Neural cell (in vitro differentiated cells): ENCODE measurements at regions not wholly inside any gene's neighbourhood (a gene's known extent, or its start where the extent isn't known, plus 50 kb on each side); places are given as distances from the start of the nearest gene placed in this dataset.
A peak's percentile ranks its signal among the peaks of the same experiment; 100 is the strongest.

ENCODE experiments used
- H2AFZ ChIP-seq: fragments of 200-600, 300-800 bp; sonication (generic), shearing (Covaris generic); 2 replicates; pipeline ENCODE4 v1.6.0; 2014; ENCODE audit warnings: low read depth, mild to moderate bottlenecking, antibody characterized with exemption, low read length, moderate library complexity
- H3F3A ChIP-seq: fragments of 200-600 bp; shearing (Covaris generic); 2 replicates; pipeline ENCODE4 v1.6.1; 2016; ENCODE audit warnings: mild to moderate bottlenecking, moderate library complexity, mixed read lengths, antibody characterized with exemption, low read length; ENCODE audit not compliant: insufficient read depth, poor library complexity, severe bottlenecking
- H3K27ac ChIP-seq: fragments of 200-600, 300-800 bp; sonication (generic), shearing (Covaris generic); 2 replicates; pipeline ENCODE4 v1.5.1; 2014; ENCODE audit warnings: mild to moderate bottlenecking, low read length, moderate library complexity
- H3K27me3 ChIP-seq: fragments of 300-800, 200-600 bp; sonication (generic), shearing (Covaris generic); 2 replicates; pipeline ENCODE4 v1.6.0; 2014; ENCODE audit warnings: mild to moderate bottlenecking, low read depth, low read length, moderate library complexity; ENCODE audit not compliant: insufficient read depth
- H3K36me3 ChIP-seq: fragments of 300-800, 200-600 bp; sonication (generic), shearing (Covaris generic); 2 replicates; pipeline ENCODE4 v1.5.1; 2014; ENCODE audit warnings: mild to moderate bottlenecking, antibody characterized with exemption, low read length, moderate library complexity; ENCODE audit not compliant: insufficient read depth
- H3K4me2 ChIP-seq: fragments of 300-800, 200-600 bp; sonication (generic), shearing (Covaris generic); 2 replicates; pipeline ENCODE4 v1.6.0; 2014; ENCODE audit warnings: mild to moderate bottlenecking, low read length
- H3K4me3 ChIP-seq: fragments of 300-800, 200-600 bp; sonication (generic), shearing (Covaris generic); 2 replicates; pipeline ENCODE4 v1.5.1; 2014; ENCODE audit warnings: mild to moderate bottlenecking, low read length, moderate library complexity
- H3K79me2 ChIP-seq: fragments of 200-600 bp; shearing (Covaris generic); replicated peaks from 2 replicates; pipeline ENCODE4 v1.6.0; 2014; ENCODE audit warnings: mild to moderate bottlenecking, low read length, moderate library complexity; ENCODE audit not compliant: insufficient read depth
- H3K9ac ChIP-seq: fragments of 300-800, 200-600 bp; sonication (generic), shearing (Covaris generic); 2 replicates; pipeline ENCODE4 v1.6.1; 2016; ENCODE audit warnings: mild to moderate bottlenecking, low read length, mixed read lengths
- H3K9me2 ChIP-seq: fragments of 200-600 bp; shearing (Covaris generic); 2 replicates; pipeline ENCODE4 v1.6.1; 2016; ENCODE audit warnings: mild to moderate bottlenecking, low read length, mixed read lengths; ENCODE audit not compliant: insufficient read depth
- H3K9me3 ChIP-seq: fragments of 200-600, 300-800 bp; sonication (generic), shearing (Covaris generic); 2 replicates; pipeline ENCODE4 v1.6.1; 2016; ENCODE audit warnings: mild to moderate bottlenecking, mixed run types, low read length, moderate library complexity, mixed read lengths
- H4K20me1 ChIP-seq: fragments of 200-600 bp; shearing (Covaris generic); 2 replicates; pipeline ENCODE4 v1.6.1; 2016; ENCODE audit warnings: mild to moderate bottlenecking, mixed run types; ENCODE audit not compliant: insufficient read depth
- EP300 ChIP-seq: fragments of 450-650 bp; conservative IDR thresholded peaks from 2 replicates; pipeline ENCODE4 v1.6.1; 2014; ENCODE audit warnings: antibody characterized with exemption, mild to moderate bottlenecking, moderate library complexity; ENCODE audit not compliant: poor library complexity, severe bottlenecking
- EZH2 ChIP-seq: fragments of 200-600, 300-800 bp; shearing (Covaris generic), sonication (generic); IDR thresholded peaks from 2 replicates; pipeline ENCODE4 v1.6.1; 2014; ENCODE audit warnings: antibody characterized with exemption, low read length, borderline replicate concordance, mild to moderate bottlenecking; ENCODE audit not compliant: insufficient read depth, poor library complexity, severe bottlenecking
- MXI1 ChIP-seq: fragments of 450-650 bp; conservative IDR thresholded peaks from 2 replicates; pipeline ENCODE4 v1.6.1; 2014; ENCODE audit warnings: antibody characterized with exemption, mild to moderate bottlenecking; ENCODE audit not compliant: poor library complexity, severe bottlenecking
- POLR2AphosphoS5 ChIP-seq: IDR thresholded peaks from 2 replicates; pipeline ENCODE4 v1.6.1; 2012
- RAD21 ChIP-seq: fragments of 450-650 bp; conservative IDR thresholded peaks from 2 replicates; pipeline ENCODE4 v1.6.1; 2014; ENCODE audit warnings: antibody characterized with exemption, mild to moderate bottlenecking, moderate library complexity
- REST ChIP-seq: IDR thresholded peaks from 2 replicates; pipeline ENCODE4 v1.6.1; 2012; ENCODE audit warnings: borderline replicate concordance
- SMC3 ChIP-seq: fragments of 450-650 bp; conservative IDR thresholded peaks from 2 replicates; pipeline ENCODE4 v1.6.1; 2014; ENCODE audit warnings: antibody characterized with exemption, mild to moderate bottlenecking, moderate library complexity; ENCODE audit not compliant: poor library complexity
- TAF1 ChIP-seq: IDR thresholded peaks from 2 replicates; pipeline ENCODE4 v1.6.1; 2012; ENCODE audit warnings: low read depth
- TF ChIP-seq, protein P1 (sequence below): fragments of 450-650 bp; IDR thresholded peaks from 2 replicates; pipeline ENCODE4 v1.5.1; 2014; ENCODE audit warnings: antibody characterized with exemption, mild to moderate bottlenecking, moderate library complexity; ENCODE audit not compliant: poor library complexity, severe bottlenecking

GRCh38 chr1:106037526-106037925 lies 1018.9 kb upstream of the PRMT6 start:
- no peaks in the 10 kb centered on the region for H3K36me3 ChIP-seq
- H3K27me3 ChIP-seq = no peaks in the 10 kb centered on the region
- H3F3A ChIP-seq = no peaks in the 10 kb centered on the region
- TF ChIP-seq EP300 (no peak), POLR2AphosphoS5 (no peak), REST (no peak), TAF1 (no peak), RAD21 (no peak), EZH2 (no peak), MXI1 (no peak), SMC3 (no peak)
- TF ChIP-seq, protein P1, sequence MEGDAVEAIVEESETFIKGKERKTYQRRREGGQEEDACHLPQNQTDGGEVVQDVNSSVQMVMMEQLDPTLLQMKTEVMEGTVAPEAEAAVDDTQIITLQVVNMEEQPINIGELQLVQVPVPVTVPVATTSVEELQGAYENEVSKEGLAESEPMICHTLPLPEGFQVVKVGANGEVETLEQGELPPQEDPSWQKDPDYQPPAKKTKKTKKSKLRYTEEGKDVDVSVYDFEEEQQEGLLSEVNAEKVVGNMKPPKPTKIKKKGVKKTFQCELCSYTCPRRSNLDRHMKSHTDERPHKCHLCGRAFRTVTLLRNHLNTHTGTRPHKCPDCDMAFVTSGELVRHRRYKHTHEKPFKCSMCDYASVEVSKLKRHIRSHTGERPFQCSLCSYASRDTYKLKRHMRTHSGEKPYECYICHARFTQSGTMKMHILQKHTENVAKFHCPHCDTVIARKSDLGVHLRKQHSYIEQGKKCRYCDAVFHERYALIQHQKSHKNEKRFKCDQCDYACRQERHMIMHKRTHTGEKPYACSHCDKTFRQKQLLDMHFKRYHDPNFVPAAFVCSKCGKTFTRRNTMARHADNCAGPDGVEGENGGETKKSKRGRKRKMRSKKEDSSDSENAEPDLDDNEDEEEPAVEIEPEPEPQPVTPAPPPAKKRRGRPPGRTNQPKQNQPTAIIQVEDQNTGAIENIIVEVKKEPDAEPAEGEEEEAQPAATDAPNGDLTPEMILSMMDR = no peak
- H4K20me1 ChIP-seq = no peaks in the 10 kb centered on the region
- no peaks in the 10 kb centered on the region for H3K79me2 ChIP-seq
- no peak overlapping the region for H3K4me2 ChIP-seq
- no peak overlapping the region for H3K9ac ChIP-seq
- no peak overlapping the region for H2AFZ ChIP-seq
- no peaks in the 10 kb centered on the region for H3K9me2 ChIP-seq
- no peak overlapping the region for H3K27ac ChIP-seq
- H3K9me3 ChIP-seq = no peaks in the 10 kb centered on the region
- no peak overlapping the region for H3K4me3 ChIP-seq

GRCh38 chr1:106038260-106038659 lies 1018.2 kb upstream of the PRMT6 start:
- H3K27me3 ChIP-seq = no peaks in the 10 kb centered on the region
- no peak for TF ChIP-seq REST
- TF ChIP-seq, protein P1 = peak; percentile 38
- H3K36me3 ChIP-seq = no peaks in the 10 kb centered on the region
- no peak overlapping the region for H2AFZ ChIP-seq
- no peaks in the 10 kb centered on the region for H3K79me2 ChIP-seq
- H3K9ac ChIP-seq = no peak overlapping the region
- no peaks in the 10 kb centered on the region for H3F3A ChIP-seq
- H3K4me3 ChIP-seq = no peak overlapping the region
- H3K9me3 ChIP-seq = no peaks in the 10 kb centered on the region
- no peak overlapping the region for H3K4me2 ChIP-seq
- H4K20me1 ChIP-seq = no peaks in the 10 kb centered on the region
- no peak overlapping the region for H3K27ac ChIP-seq
- H3K9me2 ChIP-seq = no peaks in the 10 kb centered on the region
